Stimulated activated CD4-positive, alpha-beta T cell treated with anti-CD3 and anti-CD28 coated beads, Interleukin-4, amount 100 ng/mL, for 1 hour (primary cell): ENCODE measurements at regions not wholly inside any gene's neighbourhood (a gene's known extent, or its start where the extent isn't known, plus 50 kb on each side); places are given as distances from the start of the nearest gene placed in this dataset.

Source experiments
- DNase-seq: peaks from one replicate; pipeline ENCODE4 v3.0.0-alpha.2; 2020

GRCh38 chr6:22079783-22080182, 217.1 kb downstream of the PRL start:
- no peak for DNase-seq

- no peak for DNase-seq
Measured at GRCh38 chr6:22081709-22082108, 215.1 kb downstream of the PRL start.

DNA sequence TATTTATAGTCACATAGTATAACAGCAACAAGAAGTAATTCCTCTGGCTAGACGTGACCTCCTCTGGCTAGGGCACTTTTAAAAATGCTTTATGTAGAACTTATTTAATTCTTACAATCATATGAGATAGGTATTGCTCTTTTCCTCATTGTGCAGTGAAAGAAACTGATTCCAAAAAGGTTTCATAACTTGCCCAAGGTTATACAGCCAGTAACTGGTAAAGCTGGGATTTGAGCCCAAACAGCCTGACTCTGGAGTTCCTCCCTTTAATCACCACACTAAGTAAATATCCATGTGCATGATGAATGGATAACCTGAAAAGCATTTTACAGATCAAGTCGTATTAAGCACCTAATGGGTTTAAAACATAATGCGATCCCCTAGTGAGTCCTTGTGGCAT, 214.6 kb downstream of the PRL start:
- no peak for DNase-seq

DNA sequence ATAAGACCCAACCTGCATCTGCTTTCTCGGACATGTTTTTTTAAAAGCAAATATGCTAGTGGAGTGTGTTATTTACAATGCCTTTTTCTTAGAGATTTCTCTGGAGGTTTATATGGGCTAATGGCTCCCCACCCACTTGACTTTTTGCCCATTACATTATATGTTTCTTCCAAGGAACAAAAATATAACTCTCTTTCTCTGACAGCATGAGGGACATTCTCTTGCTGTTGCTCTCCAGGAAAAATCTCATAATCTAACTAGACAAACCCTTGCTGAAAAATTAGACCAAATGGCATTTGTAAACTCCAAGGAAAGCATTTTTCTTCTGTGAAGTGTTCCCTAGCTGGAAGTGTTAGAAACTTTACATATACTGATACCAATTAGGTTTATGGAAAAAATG, 213.7 kb downstream of the PRL start:
- no peak for DNase-seq

DNA sequence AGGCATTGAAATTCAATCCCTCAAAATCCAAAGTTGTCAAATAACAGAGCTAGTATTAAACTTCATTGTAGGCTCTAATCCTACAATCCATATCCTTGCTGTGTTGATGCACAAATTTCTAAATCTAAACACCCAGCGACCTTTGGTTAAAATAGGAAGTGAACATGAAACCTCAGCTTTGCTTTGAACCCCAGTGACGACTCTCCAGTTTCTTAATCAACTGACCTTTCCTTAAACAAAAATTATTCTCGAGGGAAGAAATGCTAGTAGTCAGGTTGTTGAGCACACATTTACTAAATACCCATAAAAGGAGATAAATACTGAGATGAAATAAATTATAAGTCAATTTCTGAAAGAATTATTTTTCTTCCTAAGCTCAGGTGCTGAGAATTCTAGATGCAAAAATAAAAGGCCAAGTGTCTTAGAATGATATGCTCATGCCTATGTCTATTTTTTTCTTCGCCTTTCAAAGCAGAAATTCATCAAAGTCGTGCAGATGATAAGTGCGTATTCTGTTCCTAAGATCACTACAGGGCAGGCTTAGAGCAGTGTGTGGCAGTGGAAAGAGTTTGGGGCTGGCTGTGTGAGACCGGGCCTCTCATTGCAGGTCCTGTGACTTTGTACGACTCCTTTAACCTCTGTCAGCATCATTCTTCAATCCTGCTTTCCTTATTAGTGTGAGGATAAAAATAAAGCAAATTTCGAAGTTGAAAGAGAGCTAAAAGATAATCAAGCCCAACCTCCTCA, 208.7 kb downstream of the PRL start:
- DNase-seq: no peak

GRCh38 chr6:22091424-22091948, 205.3 kb downstream of the PRL start:
- no peak for DNase-seq

DNA sequence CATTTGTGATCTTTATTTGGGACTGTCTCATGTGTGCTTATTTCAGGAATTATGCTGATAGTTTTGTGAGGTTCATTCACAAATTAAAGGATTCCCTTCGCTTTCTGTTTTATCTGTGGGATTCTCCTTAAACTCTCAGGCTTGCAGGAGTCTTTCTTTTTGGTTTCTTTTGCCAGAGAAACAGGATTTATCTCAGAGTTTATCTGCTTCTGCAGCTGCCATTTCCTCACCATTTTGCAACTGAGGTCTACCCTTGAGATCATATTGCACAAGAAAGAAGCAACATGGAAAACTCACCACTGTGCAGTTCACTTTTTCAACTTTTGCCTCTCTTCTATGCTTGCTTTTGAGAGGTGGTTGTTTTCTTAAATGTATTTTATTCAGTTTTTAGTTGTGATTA, 201.0 kb downstream of the PRL start:
- DNase-seq: no peak

DNA sequence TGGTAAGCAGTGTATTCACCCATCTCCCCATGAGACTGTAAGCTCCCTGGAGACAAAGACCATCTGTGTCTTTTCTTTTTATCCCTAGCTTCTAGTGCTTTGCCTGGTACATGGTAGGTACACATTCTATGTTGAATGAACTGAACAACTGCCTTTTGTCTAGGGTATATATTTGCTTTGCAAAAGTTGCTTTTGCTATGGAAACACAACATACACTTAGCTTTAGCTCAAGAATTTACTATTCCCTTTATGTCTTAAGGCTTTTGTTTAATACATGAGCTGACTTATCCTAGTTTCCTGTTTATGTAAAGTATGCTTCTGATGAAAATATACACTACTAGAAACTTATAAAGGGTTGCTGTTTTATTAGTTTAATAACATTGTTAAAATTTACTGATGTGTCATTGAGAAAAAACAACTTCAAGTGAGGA, 198.2 kb downstream of the PRL start:
- DNase-seq: no peak

- no peak for DNase-seq
Measured at GRCh38 chr6:22099231-22099630, 197.6 kb downstream of the PRL start.

GRCh38 chr6:22099923-22100322, 196.9 kb downstream of the PRL start:
- no peak for DNase-seq

DNA sequence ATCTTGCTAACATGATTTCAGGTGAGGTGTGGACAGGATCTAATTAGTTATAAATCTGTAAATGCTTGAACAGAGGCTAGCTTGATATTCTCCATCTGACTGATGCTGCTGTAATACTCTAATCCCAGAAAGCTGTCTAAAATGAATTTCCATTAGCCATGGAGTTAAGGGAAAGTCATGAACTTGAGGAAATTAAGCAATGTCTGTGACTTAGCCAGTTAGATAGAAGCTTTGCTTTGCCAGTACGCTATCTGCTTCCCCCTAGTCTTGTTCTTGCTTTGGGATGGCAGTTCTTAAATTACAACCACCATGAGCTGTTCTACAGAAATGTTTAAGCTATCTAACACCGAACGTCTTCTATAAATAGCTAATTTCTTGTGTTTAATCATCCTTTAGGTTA, 195.7 kb downstream of the PRL start:
- no peak for DNase-seq

DNA sequence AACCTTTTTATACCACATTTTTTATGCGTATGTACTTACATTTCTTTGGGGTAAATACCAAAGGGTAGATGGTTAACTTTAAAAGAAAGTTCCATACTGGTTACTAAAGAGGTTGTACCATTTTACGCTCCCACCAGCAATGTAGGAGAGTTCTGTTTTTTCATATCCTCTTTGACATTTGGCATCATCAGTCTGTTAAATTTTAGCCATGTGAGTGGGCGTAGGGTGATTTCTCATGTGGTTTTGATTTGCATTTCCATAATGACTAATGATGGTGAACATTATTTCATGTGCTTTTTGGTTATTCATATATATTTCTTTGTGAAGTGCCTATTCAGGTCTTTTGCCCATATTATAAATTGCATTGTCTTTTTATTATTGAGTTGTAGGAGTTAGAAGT, 194.2 kb downstream of the PRL start:
- DNase-seq: no peak

DNA sequence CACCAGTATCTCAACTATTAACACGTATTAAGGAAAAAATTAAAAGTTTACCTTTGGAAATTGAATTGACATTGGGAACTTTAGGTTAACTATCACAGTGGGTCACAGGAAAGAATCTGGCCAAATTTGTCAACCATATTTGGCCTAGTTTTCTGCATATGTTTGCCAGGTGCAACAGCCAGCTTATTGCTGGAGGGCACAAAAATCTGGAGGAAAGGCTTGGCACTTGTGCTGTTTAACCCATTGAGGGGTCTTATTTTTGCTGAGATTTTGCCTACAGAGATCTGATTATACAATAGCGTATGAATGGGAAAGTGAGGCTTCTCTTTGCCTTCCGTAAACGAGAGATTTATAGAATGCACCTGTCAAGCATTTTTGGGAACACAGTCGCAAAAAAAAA, 190.4 kb downstream of the PRL start:
- no peak for DNase-seq

DNA sequence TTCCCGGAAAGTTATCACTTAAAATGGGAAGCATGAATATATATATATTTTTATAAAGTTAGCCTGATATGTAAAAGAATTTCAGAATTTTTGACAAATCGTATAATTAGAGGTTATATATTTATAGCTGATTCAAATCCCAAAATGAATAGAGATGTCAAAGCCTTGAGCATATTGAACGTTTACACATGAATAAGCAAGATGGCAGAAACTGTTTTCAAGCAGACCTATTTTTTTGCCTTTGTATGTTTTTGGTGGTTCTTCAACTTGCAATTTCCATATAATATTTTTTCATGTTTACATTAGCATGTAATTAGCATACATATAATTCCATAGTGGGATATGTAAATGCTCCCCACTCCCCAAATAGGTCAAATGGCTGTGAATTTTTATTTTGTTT, 189.9 kb downstream of the PRL start:
- no peak for DNase-seq

DNA sequence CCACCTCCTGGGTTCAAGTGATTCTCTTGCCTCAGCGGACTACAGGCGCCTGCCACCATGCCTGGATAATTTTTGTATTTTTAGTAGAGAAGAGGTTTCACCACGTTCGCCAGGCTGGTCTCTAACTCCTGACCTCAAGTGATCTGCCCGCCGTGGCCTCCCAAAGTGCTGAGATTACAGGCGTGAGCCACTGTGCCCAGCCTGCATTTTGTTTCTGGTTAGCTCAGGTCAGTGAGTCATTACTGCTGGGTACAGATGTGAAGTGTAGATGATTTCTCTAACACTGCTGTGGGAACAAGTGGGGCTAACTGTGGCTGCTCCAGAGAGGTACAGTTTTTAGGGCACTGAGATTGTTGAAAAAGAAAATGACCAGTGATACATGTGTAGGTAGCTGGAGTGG, 188.6 kb downstream of the PRL start:
- no peak for DNase-seq

GRCh38 chr6:22110061-22110460, 186.8 kb downstream of the PRL start:
- DNase-seq: no peak

- DNase-seq: no peak
Measured at GRCh38 chr6:22112461-22112860, 184.4 kb downstream of the PRL start.

DNA sequence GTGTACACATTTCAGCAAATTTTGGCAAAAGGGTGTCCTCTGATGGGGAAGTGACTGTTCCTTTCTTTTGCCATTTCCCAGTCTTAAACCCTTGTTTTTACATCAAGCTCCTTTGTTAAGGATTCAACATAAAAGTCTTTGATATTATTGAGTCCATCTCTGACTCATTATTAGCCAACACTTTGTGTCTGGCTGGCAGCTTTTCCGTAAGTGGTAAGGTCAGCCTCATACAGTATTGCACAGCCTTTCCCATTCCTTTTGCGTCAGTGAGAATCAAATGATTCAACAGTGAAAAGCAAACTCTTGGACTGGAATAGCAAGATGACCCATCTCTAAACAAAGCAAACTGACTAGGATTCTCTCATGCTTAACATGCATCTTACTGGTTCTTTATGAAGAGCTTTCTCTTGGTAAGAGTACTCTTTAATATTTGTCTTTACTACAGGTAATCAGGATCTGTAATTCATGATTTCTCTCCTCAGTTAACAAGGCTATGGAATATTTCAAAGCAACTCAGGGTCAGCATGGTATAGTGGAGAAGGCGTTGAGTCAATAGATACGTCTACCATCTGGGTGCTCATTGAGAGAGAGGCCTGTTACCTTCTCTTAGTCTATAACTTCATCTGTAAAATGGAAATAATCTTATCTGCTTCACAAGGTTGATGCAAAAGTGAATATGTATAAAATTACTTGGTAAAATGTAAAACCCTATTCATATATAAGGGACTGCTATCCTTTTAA, 183.6 kb downstream of the PRL start:
- no peak for DNase-seq

DNA sequence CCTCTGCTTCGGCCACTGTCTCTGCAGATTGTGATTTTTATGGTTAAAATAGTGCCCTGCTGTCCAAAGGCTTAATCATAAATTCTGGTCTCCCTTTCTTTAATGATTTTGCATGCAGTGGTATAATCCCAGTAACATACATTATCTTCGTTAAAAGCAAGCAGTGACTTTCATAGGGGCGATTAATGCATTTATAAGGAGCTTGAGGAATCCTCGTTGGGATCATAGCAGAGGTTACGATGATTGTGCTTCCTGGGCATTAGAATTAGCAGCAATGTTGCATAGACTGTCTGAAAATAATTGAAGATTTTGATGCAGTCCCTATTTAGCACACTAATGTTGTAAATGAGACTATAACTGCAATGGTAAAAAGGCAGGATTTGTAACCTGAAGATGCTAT, 181.3 kb downstream of the PRL start:
- no peak for DNase-seq

- DNase-seq: no peak
Measured at GRCh38 chr6:22117631-22118030, 179.2 kb downstream of the PRL start.

- no peak for DNase-seq
Measured at GRCh38 chr6:22119500-22119899, 177.3 kb downstream of the PRL start.

DNA sequence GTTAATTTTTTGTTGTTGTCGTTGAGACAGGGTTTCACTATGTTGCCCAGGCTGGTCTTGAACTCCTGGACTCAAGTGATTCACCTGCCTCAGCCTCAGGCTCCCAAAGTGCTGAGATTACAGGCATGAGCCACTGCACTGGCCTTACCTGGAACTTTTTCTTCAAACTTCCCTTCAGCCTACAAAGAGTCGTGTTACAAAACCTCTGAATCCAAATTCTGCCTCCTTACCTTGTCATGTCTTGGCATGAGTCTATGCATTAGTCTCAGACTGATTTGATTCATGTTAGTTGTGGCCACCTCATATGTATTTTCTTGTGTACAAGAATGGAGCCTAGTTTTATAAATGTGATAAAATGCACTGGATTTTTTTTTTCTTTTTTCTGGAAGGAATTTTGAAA, 172.1 kb downstream of the PRL start:
- no peak for DNase-seq

DNA sequence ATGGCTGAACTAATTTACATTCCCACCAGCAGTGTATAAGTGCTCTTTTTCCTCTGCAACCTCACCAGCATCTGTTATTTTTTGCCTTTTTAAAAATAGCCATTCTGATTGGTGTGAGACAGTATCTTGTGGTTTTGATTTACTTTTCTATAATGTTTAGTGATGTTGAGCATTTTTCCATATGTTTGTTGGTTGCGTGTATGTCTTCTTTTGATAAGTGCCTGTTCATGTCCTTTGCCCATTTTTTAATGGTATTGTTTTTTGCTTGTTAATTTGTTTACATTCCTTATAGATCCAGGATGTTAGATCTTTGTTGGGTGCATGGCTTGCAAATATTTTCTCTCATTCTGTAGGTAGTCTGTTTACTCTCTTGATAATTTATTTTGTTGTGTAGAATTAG, 169.9 kb downstream of the PRL start:
- no peak for DNase-seq

DNA sequence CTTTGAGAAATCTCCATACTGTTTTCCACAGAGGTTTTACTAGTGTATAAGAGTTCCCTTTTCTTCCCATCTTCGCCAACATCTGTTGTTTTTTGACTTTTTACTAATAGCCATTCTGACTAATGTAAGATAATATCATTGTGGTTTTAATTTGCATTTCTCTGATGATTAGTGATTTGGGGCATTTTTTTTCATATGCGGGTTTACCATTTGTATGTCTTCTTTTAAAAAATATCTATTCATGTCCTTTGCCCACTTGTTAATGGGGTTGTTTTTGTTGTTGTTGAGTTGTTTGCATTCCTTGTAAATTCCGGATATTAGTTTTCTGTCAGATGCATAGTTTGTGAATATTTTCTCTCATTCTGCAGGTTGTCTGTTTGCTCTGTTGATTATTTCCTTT, 167.1 kb downstream of the PRL start:
- no peak for DNase-seq

- DNase-seq: no peak
Measured at GRCh38 chr6:22132656-22133055, 164.2 kb downstream of the PRL start.
